IMR-90 (cell line): ENCODE measurements at regions not wholly inside any gene's neighbourhood (a gene's known extent, or its start where the extent isn't known, plus 50 kb on each side); places are given as distances from the start of the nearest gene placed in this dataset.

Experiments used
- ATAC-seq: fragments of 200-7000 bp; cut with Tn5 transposase; 2 replicates; pipeline ENCODE4 v1.9.1; 2020; ENCODE audit warnings: low read depth, mild to moderate bottlenecking, moderate library complexity
- BruUV-seq: library from RNA; stranded (reverse); fragments of 400-500 nt; replicated peaks from 2 replicates; lab custom pipeline; 2021; lab: Mats Ljungman, UMichigan
- CTCF ChIA-PET: fragments of 300-600 bp; formaldehyde crosslinking; extraction: SDS; loops from one replicate; lab custom pipeline; 2021; ENCODE audit warnings: antibody characterized with exemption; lab: Yijun Ruan, JAX
- POLR2A ChIA-PET: fragments of 300-600 bp; sonication (Branson Sonifier 250); formaldehyde crosslinking; loops from one replicate; lab custom pipeline; 2022; ENCODE audit warnings: antibody characterized with exemption; ENCODE audit not compliant: unreplicated experiment; lab: Charles Lee
- DNase-seq: peaks from one replicate; pipeline ENCODE4 v3.0.0; 2013
- H2AFZ ChIP-seq: replicated peaks from 2 replicates; pipeline ENCODE3; 2013; ENCODE audit warnings: low read length, mild to moderate bottlenecking; ENCODE audit not compliant: poor library complexity
- H2AK5ac ChIP-seq: 2 replicates; pipeline ENCODE4 v1.6.1; 2013; ENCODE audit warnings: low read depth, low read length, inconsistent platforms
- H2AK9ac ChIP-seq: replicated peaks from 2 replicates; pipeline ENCODE3; 2013; ENCODE audit warnings: mild to moderate bottlenecking, low read depth, low read length, moderate library complexity; ENCODE audit not compliant: poor library complexity
- H2BK120ac ChIP-seq: 2 replicates; pipeline ENCODE4 v1.6.1; 2013; ENCODE audit warnings: low read depth, low read length, inconsistent platforms
- H2BK15ac ChIP-seq: 3 replicates; pipeline ENCODE4 v1.6.1; 2013; ENCODE audit warnings: low read depth, low read length, inconsistent platforms
- H2BK20ac ChIP-seq: 2 replicates; pipeline ENCODE4 v1.6.1; 2013; ENCODE audit warnings: low read depth, mild to moderate bottlenecking, inconsistent platforms, low read length, moderate library complexity
- H2BK5ac ChIP-seq: 2 replicates; pipeline ENCODE4 v1.6.1; 2013; ENCODE audit warnings: mild to moderate bottlenecking, low read depth, low read length, inconsistent platforms; ENCODE audit not compliant: poor library complexity, severe bottlenecking
- H3K14ac ChIP-seq: replicated peaks from 2 replicates; pipeline ENCODE4 v1.6.1; 2013; ENCODE audit warnings: low read depth, low read length, inconsistent platforms
- H3K18ac ChIP-seq: 2 replicates; pipeline ENCODE4 v1.6.1; 2013; ENCODE audit warnings: low read depth, low read length, control low read depth
- H3K23ac ChIP-seq: 2 replicates; pipeline ENCODE4 v1.6.1; 2013; ENCODE audit warnings: low read depth, low read length, inconsistent platforms
- H3K27ac ChIP-seq: 2 replicates; pipeline ENCODE4 v1.5.1; 2013; ENCODE audit warnings: mild to moderate bottlenecking, control low read depth, low read length; ENCODE audit not compliant: insufficient read depth
- H3K27me3 ChIP-seq: 2 replicates; pipeline ENCODE4 v1.6.1; 2013; ENCODE audit warnings: low read length; ENCODE audit not compliant: control insufficient read depth, insufficient read depth
- H3K36me3 ChIP-seq: 2 replicates; pipeline ENCODE4 v1.6.1; 2013; ENCODE audit warnings: low read length, mixed read lengths; ENCODE audit not compliant: control insufficient read depth, insufficient read depth
- H3K4ac ChIP-seq: 2 replicates; pipeline ENCODE4 v1.6.1; 2013; ENCODE audit warnings: low read depth, low read length, inconsistent platforms
- H3K4me1 ChIP-seq: 2 replicates; pipeline ENCODE4 v1.6.1; 2013; ENCODE audit warnings: low read length, mixed read lengths; ENCODE audit not compliant: control insufficient read depth, insufficient read depth
- H3K4me2 ChIP-seq: 2 replicates; pipeline ENCODE4 v1.6.1; 2013; ENCODE audit warnings: low read depth, mild to moderate bottlenecking, control low read depth, low read length, moderate library complexity
- H3K4me3 ChIP-seq: 2 replicates; pipeline ENCODE4 v1.5.1; 2013; ENCODE audit warnings: low read depth, mild to moderate bottlenecking, control low read depth, low read length, moderate library complexity; ENCODE audit not compliant: insufficient read depth
- H3K56ac ChIP-seq: 2 replicates; pipeline ENCODE4 v1.6.1; 2013; ENCODE audit warnings: low read length, inconsistent platforms; ENCODE audit not compliant: insufficient read depth; ENCODE audit errors: extremely low read depth
- H3K79me1 ChIP-seq, 2 experiments: 2 replicates each; pipeline ENCODE4 v1.6.1; 2013; ENCODE audit warnings: low read length in 2 of 2, inconsistent platforms in 1 of 2, low read depth in 1 of 2
- H3K9ac ChIP-seq: 2 replicates; pipeline ENCODE4 v1.6.1; 2013; ENCODE audit warnings: low read depth, low read length, control low read depth
- H3K9me1 ChIP-seq: 2 replicates; pipeline ENCODE4 v1.6.1; 2013; ENCODE audit warnings: low read length, inconsistent platforms; ENCODE audit not compliant: insufficient read depth
- H3K9me3 ChIP-seq: 2 replicates; pipeline ENCODE4 v1.6.1; 2013; ENCODE audit warnings: low read length; ENCODE audit not compliant: control insufficient read depth, insufficient read depth
- H4K20me1 ChIP-seq: 2 replicates; pipeline ENCODE4 v1.6.1; 2013; ENCODE audit warnings: low read length, inconsistent platforms; ENCODE audit not compliant: insufficient read depth
- H4K5ac ChIP-seq: 2 replicates; pipeline ENCODE4 v1.6.1; 2013; ENCODE audit warnings: mild to moderate bottlenecking, low read depth, low read length, control low read depth
- H4K8ac ChIP-seq, 2 experiments: 2 replicates each; pipeline ENCODE4 v1.6.1; 2013; ENCODE audit warnings: low read depth in 2 of 2, low read length in 2 of 2, control low read depth in 1 of 2, inconsistent platforms in 1 of 2
- H4K91ac ChIP-seq: 2 replicates; pipeline ENCODE4 v1.6.1; 2013; ENCODE audit warnings: low read depth, low read length, inconsistent platforms; ENCODE audit not compliant: insufficient read depth
- FOS ChIP-seq: fragments of 150-350 bp; IDR thresholded peaks from 2 replicates; pipeline ENCODE4 v1.6.1; 2016; ENCODE audit warnings: low read depth, low read length
- MXI1 ChIP-seq: IDR thresholded peaks from 2 replicates; pipeline ENCODE4 v1.6.1; 2012; ENCODE audit warnings: low read depth, mild to moderate bottlenecking, low read length, moderate library complexity, borderline replicate concordance
- POLR2A ChIP-seq: IDR thresholded peaks from 2 replicates; pipeline ENCODE4 v1.6.1; 2012; ENCODE audit warnings: mild to moderate bottlenecking, low read depth, low read length
- RCOR1 ChIP-seq: IDR thresholded peaks from 2 replicates; pipeline ENCODE4 v1.6.1; 2012; ENCODE audit warnings: mild to moderate bottlenecking, low read length, improper control_type of control experiment; ENCODE audit not compliant: insufficient replicate concordance
- RFX5 ChIP-seq: IDR thresholded peaks from 2 replicates; pipeline ENCODE4 v1.8.0; 2012; ENCODE audit warnings: low read depth, mild to moderate bottlenecking, low read length, moderate library complexity
- SMC3 ChIP-seq: fragments of 150-350 bp; IDR thresholded peaks from 2 replicates; pipeline ENCODE4 v1.6.1; 2016; ENCODE audit warnings: low read depth, mild to moderate bottlenecking, antibody characterized with exemption, low read length, moderate library complexity
- WGBS, 2 experiments: methylation state at CpG; one replicate each; pipeline versions ENCODE4 v1.1.5 to v1.1.7; 2013; ENCODE audit warnings: missing lambda C conversion rate in 2 of 2; ENCODE audit not compliant: insufficient read length in 1 of 2; ENCODE audit errors: extremely low coverage in 2 of 2; 5-methylcytosine and 5-hydroxymethylcytosine counted together
- dilution Hi-C: fragments of 300-500 bp; cut with HindIII; formaldehyde crosslinking; loops from one replicate; pipeline ENCODE4 v1.14.3; 2018; ENCODE audit warnings: low sequenced_read_pairs; ENCODE audit not compliant: unreplicated experiment
- in situ Hi-C: fragments of 300-500 bp; cut with MboI; formaldehyde crosslinking; loops from 3 replicates; pipeline ENCODE4 v1.14.3; 2019; ENCODE audit warnings: low sequenced_read_pairs, inconsistent platforms, mixed read lengths
- intact Hi-C: fragments of 100-400 bp; cut with micrococcal nuclease; formaldehyde crosslinking; loops from 2 replicates; pipeline ENCODE4 v1.10.0; 2022

DNA sequence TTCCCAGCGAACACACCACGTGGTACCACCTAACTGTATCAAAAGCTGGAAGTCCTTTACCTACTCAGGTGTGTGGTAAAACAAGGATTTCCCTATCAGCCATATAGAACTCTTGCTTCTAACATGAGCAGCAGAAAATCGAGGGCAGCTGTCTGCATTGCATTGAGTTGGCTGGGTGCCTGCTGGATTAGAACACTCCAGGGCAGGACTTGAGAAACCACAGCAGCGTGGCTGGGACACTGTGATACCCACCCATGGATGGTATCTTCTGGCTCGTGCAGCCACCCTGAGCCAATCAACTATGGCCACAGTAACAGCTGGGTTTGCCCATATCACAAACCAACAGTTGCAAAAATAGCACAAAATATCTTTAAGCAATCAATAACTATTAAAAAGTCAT, 188.3 kb downstream of the FBXO15 start:
- no peaks in the 10 kb centered on the region for H4K20me1 ChIP-seq
- peaks cover 2% of the 10 kb centered on the region; the same call in 1 of the 2 replicates for H3K4me1 ChIP-seq
- H3K4me3 ChIP-seq: no peak overlapping the region
- ChIA-PET CTCF (no interaction called here), POLR2A (no interaction called here)
- no peak overlapping the region for H2BK120ac ChIP-seq
- no peak overlapping the region for H4K5ac ChIP-seq
- 0 out of 2 replicates have a peak overlapping the region, but pooled peaks have one; percentile 9 for H3K14ac ChIP-seq
- no peak overlapping the region for H2AK9ac ChIP-seq
- no peak overlapping the region for H3K18ac ChIP-seq
- WGBS, 2 experiments: 25% methylated on average over 1 of the region's 5 CpGs; no CpG with 5 or more reads in 1 of the 2 experiments
- H4K8ac ChIP-seq: no peak overlapping the region
- H3K27ac ChIP-seq: no peak overlapping the region
- H3K9me3 ChIP-seq: no peaks in the 10 kb centered on the region
- H3K27me3 ChIP-seq: no peaks in the 10 kb centered on the region; the same call in 1 of the 2 replicates
- no peak overlapping the region for H3K4ac ChIP-seq
- ATAC-seq: no peak
- H2AFZ ChIP-seq: no peak overlapping the region
- TF ChIP-seq FOS (no peak), SMC3 (no peak), MXI1 (no peak), RCOR1 (no peak), POLR2A (no peak), RFX5 (no peak)
- intact Hi-C loops: no loop called here
- no peak overlapping the region for H3K56ac ChIP-seq
- H3K23ac ChIP-seq: no peak overlapping the region
- H3K9me1 ChIP-seq: peaks cover 3% of the 10 kb centered on the region; the same call in 1 of the 2 replicates
- dilution Hi-C loops: no loop called here
- no peaks in the 10 kb centered on the region for H3K79me1 ChIP-seq
- no peak overlapping the region for H3K9ac ChIP-seq
- H2BK5ac ChIP-seq: no peak overlapping the region
- in situ Hi-C loops: no loop called here
- no peak overlapping the region for H4K91ac ChIP-seq
- no peak overlapping the region for H2BK15ac ChIP-seq
- no TSS peak for BruUV-seq
- DNase-seq: no peak
- H2AK5ac ChIP-seq: no peak overlapping the region
- no peaks in the 10 kb centered on the region for H3K36me3 ChIP-seq
- H3K4me2 ChIP-seq: no peak overlapping the region
- peak overlapping the region; percentile 43; the same call in 1 of the 2 replicates for H2BK20ac ChIP-seq
